ENCODE measurements at regions not wholly inside any gene's neighbourhood (a gene's known extent, or its start where the extent isn't known, plus 50 kb on each side); places are given as distances from the start of the nearest gene placed in this dataset.

- TF ChIP-seq CTCF (conservative IDR thresholded peaks at IDR 0.05; ENCODE audit: low read length) (no peak), EZH2phosphoT487 (IDR thresholded peaks at IDR 0.05; ENCODE audit: borderline replicate concordance) (no peak)
Observed at GRCh38 chr12:66984962-66985361, 284.2 kb upstream of the CAND1 start.

All from Loucy (cell line).